ENCODE measurements at regions not wholly inside any gene's neighbourhood (a gene's known extent, or its start where the extent isn't known, plus 50 kb on each side); places are given as distances from the start of the nearest gene placed in this dataset.

DNA sequence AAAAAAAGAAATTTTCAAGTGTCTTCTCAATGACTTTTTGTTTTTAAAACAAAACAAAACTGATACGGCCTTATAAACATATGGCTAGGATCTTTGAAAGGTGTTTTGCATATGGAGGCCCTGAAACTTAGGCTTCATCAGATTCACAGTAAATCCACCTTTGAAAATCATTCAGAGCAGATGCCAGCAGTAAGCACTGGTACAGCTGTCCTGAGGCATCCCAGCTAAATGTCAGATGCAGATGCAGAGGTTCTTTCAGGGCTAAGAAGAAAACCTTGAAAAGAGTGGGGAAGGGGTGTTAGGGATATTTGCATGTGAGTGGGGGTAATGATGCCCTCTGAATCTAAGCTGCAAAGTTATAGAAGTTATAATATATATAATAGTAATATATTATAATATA is 56.2 kb upstream of the GNG12 start:
- H3K27ac Mint-ChIP-seq (ENCODE audit: unreplicated experiment): peak overlapping the region; percentile 45
- no TSS peak for BruUV-seq (replicated peaks)
- H3K36me3 Mint-ChIP-seq (ENCODE audit: insufficient read depth, unreplicated experiment): peaks cover 6% of the 10 kb centered on the region
- CTCF ChIA-PET: interaction anchor here (1.3 kb wide), 1 partner anchor 222 kb away, joined by 3 read pairs; no protein-coding TSS in a partner anchor
- no peak for DNase-seq
- H3K4me1 Mint-ChIP-seq (ENCODE audit: low read depth, unreplicated experiment): peaks cover 32% of the 10 kb centered on the region
- no peaks in the 10 kb centered on the region for H3K27me3 Mint-ChIP-seq (ENCODE audit: unreplicated experiment)
- H3K9me3 Mint-ChIP-seq (ENCODE audit: low read depth, unreplicated experiment): peaks cover 4% of the 10 kb centered on the region
- no peak overlapping the region for H3K4me3 Mint-ChIP-seq (ENCODE audit: low read depth, unreplicated experiment)
- intact Hi-C loops (cut with micrococcal nuclease; ENCODE audit: unreplicated experiment): no loop called here
- TF ChIP-seq, protein P1, sequence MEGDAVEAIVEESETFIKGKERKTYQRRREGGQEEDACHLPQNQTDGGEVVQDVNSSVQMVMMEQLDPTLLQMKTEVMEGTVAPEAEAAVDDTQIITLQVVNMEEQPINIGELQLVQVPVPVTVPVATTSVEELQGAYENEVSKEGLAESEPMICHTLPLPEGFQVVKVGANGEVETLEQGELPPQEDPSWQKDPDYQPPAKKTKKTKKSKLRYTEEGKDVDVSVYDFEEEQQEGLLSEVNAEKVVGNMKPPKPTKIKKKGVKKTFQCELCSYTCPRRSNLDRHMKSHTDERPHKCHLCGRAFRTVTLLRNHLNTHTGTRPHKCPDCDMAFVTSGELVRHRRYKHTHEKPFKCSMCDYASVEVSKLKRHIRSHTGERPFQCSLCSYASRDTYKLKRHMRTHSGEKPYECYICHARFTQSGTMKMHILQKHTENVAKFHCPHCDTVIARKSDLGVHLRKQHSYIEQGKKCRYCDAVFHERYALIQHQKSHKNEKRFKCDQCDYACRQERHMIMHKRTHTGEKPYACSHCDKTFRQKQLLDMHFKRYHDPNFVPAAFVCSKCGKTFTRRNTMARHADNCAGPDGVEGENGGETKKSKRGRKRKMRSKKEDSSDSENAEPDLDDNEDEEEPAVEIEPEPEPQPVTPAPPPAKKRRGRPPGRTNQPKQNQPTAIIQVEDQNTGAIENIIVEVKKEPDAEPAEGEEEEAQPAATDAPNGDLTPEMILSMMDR (IDR thresholded peaks at IDR 0.05; ENCODE audit: unreplicated experiment): no peak

DNA sequence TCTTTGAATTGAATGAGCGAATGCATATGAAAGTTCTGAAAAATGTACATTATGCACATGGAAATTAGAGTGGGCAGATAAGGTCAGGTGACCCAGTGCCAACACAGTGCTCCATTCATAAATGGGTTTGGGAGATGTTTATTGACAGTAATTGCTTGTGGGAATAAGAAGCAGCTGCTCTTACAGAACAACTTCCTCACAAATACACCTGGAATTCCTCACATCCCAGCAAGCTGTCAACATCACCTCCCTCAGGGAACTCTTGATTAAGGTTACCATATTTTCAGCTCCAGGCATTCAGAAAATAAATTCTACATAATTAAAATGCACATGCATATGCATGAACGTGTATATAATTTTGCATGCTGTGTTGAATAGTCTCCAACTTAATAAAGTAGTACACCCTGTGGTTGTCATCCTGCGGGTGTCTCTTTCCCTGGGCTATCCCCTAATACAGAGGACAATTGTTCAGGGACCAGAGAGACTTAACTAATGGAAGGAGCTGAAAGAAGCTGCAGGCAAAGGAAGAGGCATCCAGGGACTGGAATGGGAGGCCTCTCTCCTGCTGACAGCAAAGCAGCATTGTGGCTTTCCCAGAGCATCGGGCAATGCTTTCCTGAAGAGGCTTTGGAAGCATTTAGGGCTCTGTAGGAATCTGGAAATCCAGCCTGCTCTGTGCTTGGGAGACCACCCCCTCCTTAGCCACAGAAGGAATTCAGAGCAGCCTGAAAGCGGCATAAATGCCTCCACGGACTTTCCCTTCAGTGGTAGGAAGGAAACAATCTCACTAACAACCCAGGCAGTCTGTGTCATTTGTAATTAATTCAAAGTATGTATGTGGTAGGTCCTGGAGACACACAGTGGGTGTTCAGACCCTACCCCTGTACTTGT is 55.2 kb upstream of the GNG12 start:
- CTCF ChIA-PET: interaction anchor here (0.6 to 0.9 kb wide), 2 partner anchors 9 to 1015 kb away, joined by 3 to 7 read pairs; no protein-coding TSS in a partner anchor
- Mint-ChIP-seq H3K9me3 (ENCODE audit: low read depth, unreplicated experiment) (peaks cover 4% of the 10 kb centered on the region), H3K4me1 (ENCODE audit: low read depth, unreplicated experiment) (peaks cover 35% of the 10 kb centered on the region), H3K27ac (ENCODE audit: unreplicated experiment) (no peak overlapping the region), H3K36me3 (ENCODE audit: insufficient read depth, unreplicated experiment) (peaks cover 6% of the 10 kb centered on the region), H3K4me3 (ENCODE audit: low read depth, unreplicated experiment) (no peak overlapping the region), H3K27me3 (ENCODE audit: unreplicated experiment) (no peaks in the 10 kb centered on the region)
- TF ChIP-seq, protein P1 (IDR thresholded peaks at IDR 0.05; ENCODE audit: unreplicated experiment): no peak
- DNase-seq: no peak
- BruUV-seq (replicated peaks): no TSS peak
- intact Hi-C loops (cut with micrococcal nuclease; ENCODE audit: unreplicated experiment): no loop called here

- intact Hi-C loops (cut with micrococcal nuclease; ENCODE audit: unreplicated experiment): no loop called here
- no peaks in the 10 kb centered on the region for H3K9me3 Mint-ChIP-seq (ENCODE audit: low read depth, unreplicated experiment)
- H3K4me1 Mint-ChIP-seq (ENCODE audit: low read depth, unreplicated experiment): peaks cover 43% of the 10 kb centered on the region
- BruUV-seq (replicated peaks): no TSS peak
- peaks cover 6% of the 10 kb centered on the region for H3K36me3 Mint-ChIP-seq (ENCODE audit: insufficient read depth, unreplicated experiment)
- CTCF ChIA-PET: no interaction called here
- H3K4me3 Mint-ChIP-seq (ENCODE audit: low read depth, unreplicated experiment): no peak overlapping the region
- H3K27me3 Mint-ChIP-seq (ENCODE audit: unreplicated experiment): no peaks in the 10 kb centered on the region
- no peak for DNase-seq
- TF ChIP-seq, protein P1 (IDR thresholded peaks at IDR 0.05; ENCODE audit: unreplicated experiment): no peak
- no peak overlapping the region for H3K27ac Mint-ChIP-seq (ENCODE audit: unreplicated experiment)
Measured at GRCh38 chr1:67887146-67887545, 53.9 kb upstream of the GNG12 start.

- TF ChIP-seq, protein P1 (IDR thresholded peaks at IDR 0.05; ENCODE audit: unreplicated experiment): no peak
- DNase-seq: no peak
- CTCF ChIA-PET: no interaction called here
- Mint-ChIP-seq H3K27me3 (ENCODE audit: unreplicated experiment) (no peaks in the 10 kb centered on the region), H3K9me3 (ENCODE audit: low read depth, unreplicated experiment) (no peaks in the 10 kb centered on the region), H3K4me1 (ENCODE audit: low read depth, unreplicated experiment) (peaks cover 35% of the 10 kb centered on the region), H3K4me3 (ENCODE audit: low read depth, unreplicated experiment) (no peak overlapping the region), H3K27ac (ENCODE audit: unreplicated experiment) (no peak overlapping the region), H3K36me3 (ENCODE audit: insufficient read depth, unreplicated experiment) (peaks cover 6% of the 10 kb centered on the region)
- BruUV-seq (replicated peaks): no TSS peak
- intact Hi-C loops (cut with micrococcal nuclease; ENCODE audit: unreplicated experiment): no loop called here
Measured at GRCh38 chr1:67886076-67886475, 52.8 kb upstream of the GNG12 start.
